ENCODE measurements at regions not wholly inside any gene's neighbourhood (a gene's known extent, or its start where the extent isn't known, plus 50 kb on each side); places are given as distances from the start of the nearest gene placed in this dataset.

DNA sequence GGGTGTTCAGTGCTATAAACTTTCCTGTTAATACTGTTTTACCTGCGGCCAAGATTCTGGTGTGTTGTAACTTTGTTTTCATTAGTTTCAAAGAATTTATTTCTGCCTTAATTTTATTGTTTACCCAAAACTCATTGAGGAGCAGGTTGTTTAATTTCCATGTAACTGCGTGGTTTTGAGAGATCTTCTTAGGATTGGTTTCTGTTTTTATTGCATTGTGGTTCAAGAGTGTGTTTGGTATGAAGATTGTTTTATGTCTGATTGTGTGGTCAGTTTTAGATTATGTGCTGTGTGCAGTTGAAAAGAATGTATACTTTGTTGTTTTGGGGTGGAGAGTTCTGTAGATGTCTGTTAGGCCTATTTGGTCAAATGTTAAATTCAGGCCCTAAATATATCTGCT, 133.5 kb upstream of the GALNT15 start:
- H3K4me1 Mint-ChIP-seq: no peaks in the 10 kb centered on the region
- ATAC-seq: no peak
- no peak overlapping the region for H3K4me3 Mint-ChIP-seq
- H3K27me3 Mint-ChIP-seq: peaks cover 52% of the 10 kb centered on the region
- no peak overlapping the region for H3K27ac Mint-ChIP-seq
- peaks cover 4% of the 10 kb centered on the region for H3K36me3 Mint-ChIP-seq (ENCODE audit: low read depth)
- no peaks in the 10 kb centered on the region for H3K9me3 ChIP-seq (ENCODE audit: control insufficient read depth, low read length, poor library complexity, severe bottlenecking)
- DNase-seq: no peak

DNA sequence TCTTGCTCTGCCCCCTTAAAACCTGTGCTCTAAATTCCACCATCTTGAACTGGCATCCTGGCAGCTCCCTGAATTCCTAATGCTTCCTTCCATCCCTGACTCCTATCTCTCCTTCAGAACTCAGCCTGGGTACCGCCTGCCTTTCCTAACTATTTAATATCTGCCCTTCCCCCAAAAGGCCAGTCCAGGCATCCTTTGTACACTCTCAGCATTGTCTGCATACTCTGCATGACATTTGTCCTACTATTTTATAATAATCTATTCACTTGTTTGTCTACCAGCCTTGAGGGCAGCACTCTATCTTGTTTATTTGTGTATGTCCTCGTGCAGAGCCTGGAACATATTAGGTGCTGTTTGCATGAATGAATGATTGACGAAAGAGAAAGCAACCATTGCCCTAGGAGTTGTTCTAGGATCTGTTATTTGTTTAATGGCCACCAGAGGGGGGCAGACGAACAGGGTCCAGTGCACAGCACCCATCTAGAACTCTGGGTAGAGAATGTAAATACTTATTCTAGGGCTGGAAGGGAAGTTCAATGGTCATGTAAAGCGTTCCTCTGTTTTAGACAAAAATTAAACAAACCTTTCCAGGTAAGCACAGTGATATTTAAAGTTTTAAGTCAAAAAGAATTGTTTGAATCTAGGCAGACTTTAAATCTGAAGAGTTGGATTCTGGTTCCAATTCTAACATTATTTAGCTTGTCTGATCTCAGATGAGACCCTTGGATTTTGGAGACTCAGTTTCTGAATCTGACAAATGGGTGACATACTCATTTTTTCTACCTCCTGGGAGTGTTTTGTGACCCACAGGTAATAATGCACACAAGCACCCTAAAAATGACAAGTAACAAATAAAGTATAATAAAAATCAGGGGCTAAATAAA, 125.8 kb upstream of the GALNT15 start:
- Mint-ChIP-seq H3K27me3 (peaks cover 20% of the 10 kb centered on the region), H3K4me1 (peaks cover 7% of the 10 kb centered on the region), H3K27ac (no peak overlapping the region), H3K4me3 (peak overlapping the region; percentile 76), H3K36me3 (ENCODE audit: low read depth) (no peaks in the 10 kb centered on the region)
- peak; percentile 91 for ATAC-seq
- no peaks in the 10 kb centered on the region for H3K9me3 ChIP-seq (ENCODE audit: control insufficient read depth, low read length, poor library complexity, severe bottlenecking)
- peak in 1 of 3 donors; percentile 23 for DNase-seq

DNA sequence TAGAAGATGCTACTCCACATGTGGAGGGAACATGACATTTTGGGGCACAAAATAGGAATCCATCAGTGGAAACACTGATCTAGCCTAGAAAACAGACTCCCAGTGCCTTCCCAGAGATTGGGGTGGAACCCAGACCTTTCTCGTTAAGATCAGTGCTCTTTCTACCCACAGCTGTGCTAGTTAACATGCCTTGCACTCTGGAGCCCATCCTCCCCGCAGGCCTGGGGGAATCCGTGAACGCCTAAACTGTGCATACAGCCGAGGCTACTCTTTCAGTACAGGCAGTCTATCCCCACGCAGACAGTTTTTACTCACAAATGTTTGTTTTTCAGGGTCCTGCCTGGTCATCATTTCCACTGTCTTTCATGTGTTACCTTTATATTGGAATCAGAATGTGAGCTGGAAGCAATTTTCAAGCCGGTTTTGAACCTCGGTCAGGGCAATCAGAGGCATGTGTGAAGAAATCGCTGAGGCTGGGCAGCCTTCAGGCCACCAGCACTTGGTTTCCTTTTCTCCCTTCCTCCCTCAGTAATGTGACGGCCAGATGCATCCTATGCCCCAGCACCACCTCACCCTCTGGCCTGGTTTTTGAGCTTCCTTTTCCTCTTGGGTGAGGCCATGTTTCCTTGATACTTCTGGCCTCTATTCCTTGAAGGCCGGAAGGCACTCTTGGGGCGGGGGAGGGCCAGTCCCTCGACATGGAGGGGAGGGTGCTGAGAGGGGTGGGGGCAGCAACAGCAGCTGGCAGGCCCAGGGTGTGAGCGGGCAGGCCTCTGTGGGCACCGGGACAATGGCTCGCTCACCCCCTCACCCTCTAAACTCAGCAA, 123.6 kb upstream of the GALNT15 start:
- H3K27ac Mint-ChIP-seq: no peak overlapping the region
- DNase-seq: no peak

DNA sequence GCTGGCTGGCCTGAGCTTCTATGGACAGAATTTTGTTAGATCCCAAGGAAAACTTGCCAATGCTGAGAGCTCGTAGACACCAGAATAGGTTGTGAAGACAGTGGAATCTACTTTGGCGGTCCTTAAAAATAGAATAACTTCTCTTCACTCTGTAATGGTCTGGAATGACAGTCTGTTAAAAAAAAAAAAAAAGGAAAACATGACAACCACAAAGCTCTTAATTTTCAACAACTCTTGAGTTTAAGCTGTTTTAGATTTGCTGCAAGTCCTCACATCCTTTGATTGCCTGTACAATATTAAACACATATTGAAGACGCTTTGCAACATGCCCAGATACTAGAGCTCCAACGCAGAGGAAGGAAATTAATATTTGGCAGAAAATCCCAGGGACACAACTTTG, 122.8 kb upstream of the GALNT15 start:
- Mint-ChIP-seq H3K27ac (no peak overlapping the region), H3K36me3 (ENCODE audit: low read depth) (no peaks in the 10 kb centered on the region), H3K27me3 (peaks cover 6% of the 10 kb centered on the region), H3K4me1 (peaks cover 7% of the 10 kb centered on the region), H3K4me3 (no peak overlapping the region)
- ATAC-seq (no peak), DNase-seq (no peak)
- H3K9me3 ChIP-seq (ENCODE audit: control insufficient read depth, low read length, poor library complexity, severe bottlenecking): no peaks in the 10 kb centered on the region

More for the DNA sequence above, 123.6 kb upstream of the GALNT15 start:
- Mint-ChIP-seq H3K4me1 (peaks cover 7% of the 10 kb centered on the region), H3K27me3 (peaks cover 12% of the 10 kb centered on the region), H3K36me3 (ENCODE audit: low read depth) (no peaks in the 10 kb centered on the region), H3K4me3 (no peak overlapping the region)
- no peak for ATAC-seq
- no peaks in the 10 kb centered on the region for H3K9me3 ChIP-seq (ENCODE audit: control insufficient read depth, low read length, poor library complexity, severe bottlenecking)

GRCh38 chr3:16052964-16053363, 121.5 kb upstream of the GALNT15 start:
- Mint-ChIP-seq H3K27me3 (peaks cover 6% of the 10 kb centered on the region), H3K27ac (no peak overlapping the region), H3K4me3 (no peak overlapping the region), H3K4me1 (peaks cover 7% of the 10 kb centered on the region), H3K36me3 (ENCODE audit: low read depth) (no peaks in the 10 kb centered on the region)
- DNase-seq: no peak
- no peaks in the 10 kb centered on the region for H3K9me3 ChIP-seq (ENCODE audit: control insufficient read depth, low read length, poor library complexity, severe bottlenecking)
- ATAC-seq: no peak

GRCh38 chr3:16053794-16054193, 120.7 kb upstream of the GALNT15 start:
- Mint-ChIP-seq H3K4me1 (peaks cover 2% of the 10 kb centered on the region), H3K36me3 (ENCODE audit: low read depth) (no peaks in the 10 kb centered on the region), H3K27ac (no peak overlapping the region), H3K27me3 (peaks cover 6% of the 10 kb centered on the region), H3K4me3 (no peak overlapping the region)
- DNase-seq (no peak), ATAC-seq (no peak)
- H3K9me3 ChIP-seq (ENCODE audit: control insufficient read depth, low read length, poor library complexity, severe bottlenecking): no peaks in the 10 kb centered on the region

GRCh38 chr3:16055606-16056211, 118.8 kb upstream of the GALNT15 start:
- peaks cover under 1% of the 10 kb centered on the region for H3K36me3 Mint-ChIP-seq (ENCODE audit: low read depth)
- H3K4me1 Mint-ChIP-seq: peaks cover 2% of the 10 kb centered on the region
- no peak for DNase-seq
- no peak overlapping the region for H3K27ac Mint-ChIP-seq
- H3K4me3 Mint-ChIP-seq: no peak overlapping the region
- H3K9me3 ChIP-seq (ENCODE audit: control insufficient read depth, low read length, poor library complexity, severe bottlenecking): no peaks in the 10 kb centered on the region
- no peak for ATAC-seq
- H3K27me3 Mint-ChIP-seq: peaks cover 21% of the 10 kb centered on the region

GRCh38 chr3:16056217-16056616, 118.3 kb upstream of the GALNT15 start:
- Mint-ChIP-seq H3K36me3 (ENCODE audit: low read depth) (peaks cover 3% of the 10 kb centered on the region), H3K27me3 (peaks cover 26% of the 10 kb centered on the region), H3K27ac (no peak overlapping the region), H3K4me1 (peaks cover 2% of the 10 kb centered on the region), H3K4me3 (no peak overlapping the region)
- DNase-seq (no peak), ATAC-seq (no peak)
- H3K9me3 ChIP-seq (ENCODE audit: control insufficient read depth, low read length, poor library complexity, severe bottlenecking): no peaks in the 10 kb centered on the region

- H3K9me3 ChIP-seq (ENCODE audit: control insufficient read depth, low read length, poor library complexity, severe bottlenecking): no peaks in the 10 kb centered on the region
- no peak overlapping the region for H3K27ac Mint-ChIP-seq
- peaks cover 42% of the 10 kb centered on the region for H3K27me3 Mint-ChIP-seq
- no peak overlapping the region for H3K4me3 Mint-ChIP-seq
- no peak for ATAC-seq
- DNase-seq: no peak
- no peaks in the 10 kb centered on the region for H3K4me1 Mint-ChIP-seq
- peaks cover 6% of the 10 kb centered on the region for H3K36me3 Mint-ChIP-seq (ENCODE audit: low read depth)
Measured at GRCh38 chr3:16058521-16058920, 116.0 kb upstream of the GALNT15 start.

- Mint-ChIP-seq H3K27me3 (peaks cover 42% of the 10 kb centered on the region), H3K36me3 (ENCODE audit: low read depth) (peaks cover 6% of the 10 kb centered on the region), H3K4me1 (no peaks in the 10 kb centered on the region), H3K4me3 (no peak overlapping the region), H3K27ac (no peak overlapping the region)
- no peaks in the 10 kb centered on the region for H3K9me3 ChIP-seq (ENCODE audit: control insufficient read depth, low read length, poor library complexity, severe bottlenecking)
- no peak for ATAC-seq
- no peak for DNase-seq
Measured at GRCh38 chr3:16059081-16059537, 115.4 kb upstream of the GALNT15 start.

DNA sequence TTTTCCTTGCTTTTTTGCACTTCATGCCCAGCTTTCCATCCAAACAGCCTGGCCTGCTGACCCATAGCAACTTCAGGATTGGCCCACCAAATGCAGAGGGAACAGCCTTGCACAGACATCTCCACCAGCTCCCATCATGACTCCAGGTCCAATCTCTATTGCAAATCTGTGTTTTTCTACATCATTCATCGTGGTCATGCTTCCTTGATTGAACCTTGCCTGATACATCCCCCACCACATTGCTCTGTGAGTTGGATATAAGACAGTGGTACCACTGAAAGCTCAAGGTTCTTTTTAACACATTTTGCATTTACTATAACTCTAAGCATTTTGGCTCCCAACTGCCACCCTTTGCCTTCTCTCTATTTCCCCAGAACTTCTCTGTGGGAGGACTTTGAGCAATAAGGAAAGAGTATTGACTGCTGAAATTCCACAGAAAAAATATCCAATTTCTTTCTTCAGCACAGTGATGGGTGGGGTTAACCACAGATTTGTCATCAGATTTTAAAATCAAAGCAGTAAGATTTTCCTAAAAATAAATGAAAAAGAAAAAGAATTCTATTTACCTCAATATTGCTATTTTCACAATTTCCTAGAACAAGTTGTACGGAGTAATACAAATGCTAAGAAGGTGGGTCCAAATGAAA, 114.6 kb upstream of the GALNT15 start:
- Mint-ChIP-seq H3K4me1 (no peaks in the 10 kb centered on the region), H3K27ac (no peak overlapping the region), H3K27me3 (peaks cover 42% of the 10 kb centered on the region), H3K4me3 (no peak overlapping the region), H3K36me3 (ENCODE audit: low read depth) (peaks cover 6% of the 10 kb centered on the region)
- ATAC-seq (no peak), DNase-seq (no peak)
- no peaks in the 10 kb centered on the region for H3K9me3 ChIP-seq (ENCODE audit: control insufficient read depth, low read length, poor library complexity, severe bottlenecking)

DNA sequence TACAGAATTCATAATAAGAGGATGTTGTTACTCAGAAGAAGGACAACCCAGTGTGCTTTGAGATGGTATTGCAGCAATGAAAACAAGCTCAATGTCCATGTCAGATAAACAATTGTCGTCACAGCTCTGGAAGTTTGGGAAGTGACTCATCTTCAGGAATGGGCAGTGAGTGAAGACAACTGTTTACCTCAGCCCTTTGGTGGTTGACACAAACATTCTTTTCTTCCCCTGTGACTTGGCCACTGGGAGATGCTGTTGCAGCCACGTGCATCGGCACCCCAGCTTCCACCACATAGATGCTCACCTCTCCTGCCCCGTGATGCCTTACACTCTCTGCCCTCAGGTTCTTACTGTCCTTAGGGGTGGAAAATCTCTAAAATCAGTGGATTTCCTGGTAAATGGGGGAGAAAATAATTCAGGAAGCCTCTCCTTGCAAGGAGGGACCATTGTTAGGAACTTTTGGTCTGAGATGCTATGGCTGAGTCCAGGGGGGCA, 114.1 kb upstream of the GALNT15 start:
- no peak for ATAC-seq
- no peaks in the 10 kb centered on the region for H3K9me3 ChIP-seq (ENCODE audit: control insufficient read depth, low read length, poor library complexity, severe bottlenecking)
- peaks cover 46% of the 10 kb centered on the region for H3K27me3 Mint-ChIP-seq
- no peak for DNase-seq
- H3K4me1 Mint-ChIP-seq: no peaks in the 10 kb centered on the region
- peaks cover 6% of the 10 kb centered on the region for H3K36me3 Mint-ChIP-seq (ENCODE audit: low read depth)
- no peak overlapping the region for H3K27ac Mint-ChIP-seq
- H3K4me3 Mint-ChIP-seq: peak overlapping the region; percentile 78
